ENCODE measurements at regions not wholly inside any gene's neighbourhood (a gene's known extent, or its start where the extent isn't known, plus 50 kb on each side); places are given as distances from the start of the nearest gene placed in this dataset.

GRCh38 chr6:71476872-71477271, 188.3 kb downstream of the OGFRL1 start:
- no peaks in the 10 kb centered on the region for H3K9me3 ChIP-seq (ENCODE audit: insufficient read depth, low read depth, low read length)
- no peaks in the 10 kb centered on the region for H3K36me3 ChIP-seq (ENCODE audit: control insufficient read depth in 1 of 2, insufficient read depth in 2 of 2, low read length in 2 of 2)
- H3K4ac ChIP-seq (ENCODE audit: low read depth, low read length), result no peak overlapping the region
- H3K4me1 ChIP-seq (ENCODE audit: control insufficient read depth in 1 of 2, insufficient read depth in 2 of 2, low read length in 2 of 2), result peaks cover 0 to 4% of the 10 kb centered on the region in 2 experiments
- H2BK120ac ChIP-seq (ENCODE audit: insufficient read depth, low read length, poor library complexity), result peak overlapping the region; percentile 19
- no peak overlapping the region for H3K27ac ChIP-seq (ENCODE audit: low read depth, low read length)
- WGBS (ENCODE audit: extremely low coverage, insufficient coverage, insufficient read length), result no CpG with 5 or more reads among the region's 2 CpGs
- no peak for DNase-seq
- H3K18ac ChIP-seq (ENCODE audit: low read length), result no peak overlapping the region
- H3K14ac ChIP-seq (ENCODE audit: low read length), result peak overlapping the region; percentile 69
- no peak overlapping the region for H4K91ac ChIP-seq (ENCODE audit: low read depth, low read length)
- H2AFZ ChIP-seq (ENCODE audit: insufficient read depth, low read length, poor library complexity), result no peak overlapping the region
- no peak overlapping the region for H4K12ac ChIP-seq (ENCODE audit: low read depth, low read length)
- peaks cover 5% of the 10 kb centered on the region for H3K79me1 ChIP-seq (ENCODE audit: low read length)
- H4K8ac ChIP-seq (ENCODE audit: low read depth, low read length), result no peak overlapping the region
- H3K27me3 ChIP-seq (ENCODE audit: insufficient read depth, low read length), result no peaks in the 10 kb centered on the region
- no peaks in the 10 kb centered on the region for H3K79me2 ChIP-seq (ENCODE audit: control insufficient read depth, insufficient read depth, low read length, poor library complexity)
- no peak overlapping the region for H3K23ac ChIP-seq (ENCODE audit: low read length)
- no peak overlapping the region for H2BK5ac ChIP-seq (ENCODE audit: low read depth, low read length, poor library complexity)
- no peak overlapping the region for H3K4me2 ChIP-seq (ENCODE audit: low read length)
- H3K4me3 ChIP-seq (ENCODE audit: low read depth, low read length), result no peak overlapping the region
- H2AK5ac ChIP-seq (ENCODE audit: low read length), result no peak overlapping the region
- H2BK12ac ChIP-seq (ENCODE audit: low read length), result peak overlapping the region; percentile 16
- no peak overlapping the region for H3K9ac ChIP-seq (ENCODE audit: low read length)

GRCh38 chr6:71478834-71479541, 190.4 kb downstream of the OGFRL1 start:
- Histone ChIP-seq H3K27me3 (ENCODE audit: insufficient read depth, low read length) (no peaks in the 10 kb centered on the region), H3K27ac (ENCODE audit: low read depth, low read length) (peak overlapping the region; percentile 82), H3K4ac (ENCODE audit: low read depth, low read length) (no peak overlapping the region), H3K23ac (ENCODE audit: low read length) (no peak overlapping the region), H3K9me3 (ENCODE audit: insufficient read depth, low read depth, low read length) (no peaks in the 10 kb centered on the region), H2BK5ac (ENCODE audit: low read depth, low read length, poor library complexity) (no peak overlapping the region), H3K4me3 (ENCODE audit: low read depth, low read length) (no peak overlapping the region), H4K8ac (ENCODE audit: low read depth, low read length) (no peak overlapping the region), H2BK12ac (ENCODE audit: low read length) (no peak overlapping the region), H2AK5ac (ENCODE audit: low read length) (no peak overlapping the region), H2AFZ (ENCODE audit: insufficient read depth, low read length, poor library complexity) (no peak overlapping the region), H3K79me2 (ENCODE audit: control insufficient read depth, insufficient read depth, low read length, poor library complexity) (no peaks in the 10 kb centered on the region), H2BK120ac (ENCODE audit: insufficient read depth, low read length, poor library complexity) (no peak overlapping the region), H4K91ac (ENCODE audit: low read depth, low read length) (no peak overlapping the region), H3K9ac (ENCODE audit: low read length) (no peak overlapping the region), H3K79me1 (ENCODE audit: low read length) (peaks cover 8% of the 10 kb centered on the region), H3K4me2 (ENCODE audit: low read length) (peak overlapping the region; percentile 23), H4K12ac (ENCODE audit: low read depth, low read length) (no peak overlapping the region), H3K4me1 (ENCODE audit: control insufficient read depth in 1 of 2, insufficient read depth in 2 of 2, low read length in 2 of 2) (peaks cover 0 to 6% of the 10 kb centered on the region in 2 experiments), H3K36me3 (ENCODE audit: control insufficient read depth in 1 of 2, insufficient read depth in 2 of 2, low read length in 2 of 2) (no peaks in the 10 kb centered on the region), H3K18ac (ENCODE audit: low read length) (no peak overlapping the region), H3K14ac (ENCODE audit: low read length) (no peak overlapping the region)
- no peak for DNase-seq
- no CpG with 5 or more reads among the region's 2 CpGs for WGBS (ENCODE audit: extremely low coverage, insufficient coverage, insufficient read length)

- H3K27me3 ChIP-seq (ENCODE audit: insufficient read depth, low read length), result no peaks in the 10 kb centered on the region
These were observed 192.0 kb downstream of the OGFRL1 start for GRCh38 chr6:71480577-71480976.

GRCh38 chr6:71481011-71481410, 192.4 kb downstream of the OGFRL1 start:
- no peak overlapping the region for H4K91ac ChIP-seq (ENCODE audit: low read depth, low read length)
- peak overlapping the region; percentile 75 for H2BK12ac ChIP-seq (ENCODE audit: low read length)
- no peak overlapping the region for H3K4me3 ChIP-seq (ENCODE audit: low read depth, low read length)
- H2BK5ac ChIP-seq (ENCODE audit: low read depth, low read length, poor library complexity), result peak overlapping the region; percentile 47
- DNase-seq, result no peak
- H3K18ac ChIP-seq (ENCODE audit: low read length), result no peak overlapping the region
- peaks cover 14% of the 10 kb centered on the region for H3K79me1 ChIP-seq (ENCODE audit: low read length)
- no peaks in the 10 kb centered on the region for H3K27me3 ChIP-seq (ENCODE audit: insufficient read depth, low read length)
- no peaks in the 10 kb centered on the region for H3K79me2 ChIP-seq (ENCODE audit: control insufficient read depth, insufficient read depth, low read length, poor library complexity)
- H4K8ac ChIP-seq (ENCODE audit: low read depth, low read length), result no peak overlapping the region
- no peak overlapping the region for H3K23ac ChIP-seq (ENCODE audit: low read length)
- peaks cover 0 to 11% of the 10 kb centered on the region in 2 experiments for H3K4me1 ChIP-seq (ENCODE audit: control insufficient read depth in 1 of 2, insufficient read depth in 2 of 2, low read length in 2 of 2)
- H3K14ac ChIP-seq (ENCODE audit: low read length), result peak overlapping the region; percentile 59
- no peaks in the 10 kb centered on the region for H3K36me3 ChIP-seq (ENCODE audit: control insufficient read depth in 1 of 2, insufficient read depth in 2 of 2, low read length in 2 of 2)
- no peak overlapping the region for H3K4ac ChIP-seq (ENCODE audit: low read depth, low read length)
- peak overlapping the region; percentile 48 for H2BK120ac ChIP-seq (ENCODE audit: insufficient read depth, low read length, poor library complexity)
- no peak overlapping the region for H3K27ac ChIP-seq (ENCODE audit: low read depth, low read length)
- no peak overlapping the region for H4K12ac ChIP-seq (ENCODE audit: low read depth, low read length)
- no peak overlapping the region for H3K9ac ChIP-seq (ENCODE audit: low read length)
- no peak overlapping the region for H2AK5ac ChIP-seq (ENCODE audit: low read length)
- H3K9me3 ChIP-seq (ENCODE audit: insufficient read depth, low read depth, low read length), result no peaks in the 10 kb centered on the region
- WGBS (ENCODE audit: extremely low coverage, insufficient coverage, insufficient read length), result no CpG with 5 or more reads among the region's 1 CpG
- no peak overlapping the region for H3K4me2 ChIP-seq (ENCODE audit: low read length)
- H2AFZ ChIP-seq (ENCODE audit: insufficient read depth, low read length, poor library complexity), result no peak overlapping the region

More at GRCh38 chr6:71480577-71480976, 192.0 kb downstream of the OGFRL1 start:
- peak overlapping the region; percentile 48 for H2BK120ac ChIP-seq (ENCODE audit: insufficient read depth, low read length, poor library complexity)
- H3K79me1 ChIP-seq (ENCODE audit: low read length), result peaks cover 14% of the 10 kb centered on the region
- H3K23ac ChIP-seq (ENCODE audit: low read length), result no peak overlapping the region
- peaks cover 0 to 11% of the 10 kb centered on the region in 2 experiments for H3K4me1 ChIP-seq (ENCODE audit: control insufficient read depth in 1 of 2, insufficient read depth in 2 of 2, low read length in 2 of 2)
- H3K36me3 ChIP-seq (ENCODE audit: control insufficient read depth in 1 of 2, insufficient read depth in 2 of 2, low read length in 2 of 2), result no peaks in the 10 kb centered on the region
- no peak overlapping the region for H3K4me2 ChIP-seq (ENCODE audit: low read length)
- no peak overlapping the region for H3K9ac ChIP-seq (ENCODE audit: low read length)
- peak overlapping the region; percentile 59 for H3K14ac ChIP-seq (ENCODE audit: low read length)
- no peaks in the 10 kb centered on the region for H3K9me3 ChIP-seq (ENCODE audit: insufficient read depth, low read depth, low read length)
- H2AFZ ChIP-seq (ENCODE audit: insufficient read depth, low read length, poor library complexity), result no peak overlapping the region
- H2AK5ac ChIP-seq (ENCODE audit: low read length), result no peak overlapping the region
- H4K12ac ChIP-seq (ENCODE audit: low read depth, low read length), result no peak overlapping the region
- no peak overlapping the region for H3K4me3 ChIP-seq (ENCODE audit: low read depth, low read length)
- no peak overlapping the region for H4K91ac ChIP-seq (ENCODE audit: low read depth, low read length)
- no peak overlapping the region for H3K27ac ChIP-seq (ENCODE audit: low read depth, low read length)
- H4K8ac ChIP-seq (ENCODE audit: low read depth, low read length), result no peak overlapping the region
- H3K4ac ChIP-seq (ENCODE audit: low read depth, low read length), result no peak overlapping the region
- H3K79me2 ChIP-seq (ENCODE audit: control insufficient read depth, insufficient read depth, low read length, poor library complexity), result no peaks in the 10 kb centered on the region
- H3K18ac ChIP-seq (ENCODE audit: low read length), result no peak overlapping the region
- no CpG with 5 or more reads among the region's 1 CpG for WGBS (ENCODE audit: extremely low coverage, insufficient coverage, insufficient read length)
- DNase-seq, result no peak
- H2BK12ac ChIP-seq (ENCODE audit: low read length), result peak overlapping the region; percentile 75
- peak overlapping the region; percentile 47 for H2BK5ac ChIP-seq (ENCODE audit: low read depth, low read length, poor library complexity)
